GM18511 (cell line): ENCODE measurements at regions not wholly inside any gene's neighbourhood (a gene's known extent, or its start where the extent isn't known, plus 50 kb on each side); places are given as distances from the start of the nearest gene placed in this dataset.

Source experiments
- ATAC-seq: cut with Tn5 transposase; IDR thresholded peaks from one replicate; pipeline ENCODE4 v1.9.1; 2021; ENCODE audit warnings: mild to moderate bottlenecking, moderate library complexity; ENCODE audit not compliant: unreplicated experiment

- no peak for ATAC-seq
Measured at GRCh38 chr4:138670681-138671080, 344.9 kb upstream of the NOCT start.

- peak; percentile 52 for ATAC-seq
Measured at GRCh38 chr4:138669479-138670315, 345.9 kb upstream of the NOCT start.

DNA sequence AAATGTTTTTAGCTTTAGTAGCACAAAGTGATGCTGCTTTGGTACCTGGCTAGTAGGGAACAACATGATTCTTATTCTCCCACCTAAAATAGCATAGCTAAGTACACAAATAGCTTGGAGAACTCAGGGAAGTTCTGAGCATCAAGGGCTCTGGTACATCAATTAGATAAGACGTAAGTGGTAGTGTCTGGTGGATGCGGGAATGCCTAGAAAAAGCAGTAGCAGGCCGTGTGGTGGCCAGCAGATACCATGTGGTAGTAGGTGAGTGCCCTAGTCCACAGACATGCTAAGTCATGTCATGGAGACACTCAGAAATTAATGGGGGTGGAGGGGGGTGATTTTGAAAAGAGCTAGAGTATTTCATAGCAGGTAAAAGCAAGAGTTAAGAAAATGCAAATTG lies 347.3 kb upstream of the NOCT start:
- ATAC-seq, result no peak

GRCh38 chr4:138666366-138666765 lies 349.2 kb upstream of the NOCT start:
- no peak for ATAC-seq

DNA sequence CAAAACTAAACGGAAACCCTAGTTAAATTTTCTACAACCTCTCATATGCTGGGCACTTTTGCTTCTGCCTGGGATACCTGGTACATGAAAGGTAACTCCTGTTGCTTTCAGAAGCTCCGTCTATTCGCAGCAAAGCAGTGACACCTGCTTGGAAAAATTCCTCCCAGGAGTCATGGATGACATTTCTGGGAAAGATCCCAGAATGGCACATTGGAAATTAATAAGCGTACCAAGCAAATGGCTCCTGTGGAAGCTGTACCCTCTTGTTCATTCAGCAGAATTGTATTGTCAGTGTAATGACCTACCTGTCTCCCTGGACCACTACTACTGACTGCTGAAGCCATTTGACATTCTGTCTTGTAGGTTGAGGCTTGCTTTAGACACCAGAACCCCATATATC lies 349.7 kb upstream of the NOCT start:
- no peak for ATAC-seq

DNA sequence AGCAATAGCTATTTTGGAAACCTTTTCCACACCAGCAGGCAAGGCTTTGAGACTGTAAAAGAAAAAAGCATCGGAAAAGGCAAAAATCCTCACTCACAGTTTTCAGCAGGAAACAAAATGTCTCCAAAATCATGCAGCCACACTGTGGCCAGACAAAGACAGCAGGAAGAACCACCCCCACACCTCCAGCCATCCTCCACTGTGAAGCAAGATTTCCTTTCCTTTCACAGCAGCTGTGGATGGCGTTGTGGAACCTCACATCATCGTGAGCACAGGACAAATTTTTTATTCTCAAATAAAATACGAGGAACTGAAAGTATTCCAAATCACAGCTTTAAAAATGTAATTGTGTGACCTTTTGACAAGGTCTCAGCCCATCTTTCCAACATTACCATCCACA lies 351.7 kb upstream of the NOCT start:
- no peak for ATAC-seq

DNA sequence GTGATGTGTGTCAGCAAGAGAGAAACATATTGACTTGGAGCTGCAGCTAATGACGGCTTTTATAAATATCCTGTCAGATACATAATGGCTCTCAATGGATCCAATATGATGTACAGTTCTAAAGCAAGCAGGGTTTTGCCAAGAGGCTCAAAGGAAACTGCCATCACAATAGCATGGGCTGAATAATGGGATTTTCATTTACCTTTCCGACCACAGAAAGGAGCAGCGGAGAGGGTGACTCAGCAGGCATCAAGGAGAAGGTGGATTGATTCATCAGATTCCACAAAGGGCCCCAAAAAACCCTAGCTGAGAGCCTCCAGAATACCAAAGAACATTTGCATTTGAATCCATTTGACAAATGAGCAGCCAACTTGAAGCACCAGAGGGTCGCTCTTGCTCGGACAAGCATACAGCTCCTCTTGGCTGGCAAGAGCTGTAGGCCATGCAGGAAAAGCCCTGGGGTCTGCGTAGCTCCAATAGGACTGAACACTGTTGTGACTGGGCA lies 355.7 kb upstream of the NOCT start:
- ATAC-seq, result no peak

DNA sequence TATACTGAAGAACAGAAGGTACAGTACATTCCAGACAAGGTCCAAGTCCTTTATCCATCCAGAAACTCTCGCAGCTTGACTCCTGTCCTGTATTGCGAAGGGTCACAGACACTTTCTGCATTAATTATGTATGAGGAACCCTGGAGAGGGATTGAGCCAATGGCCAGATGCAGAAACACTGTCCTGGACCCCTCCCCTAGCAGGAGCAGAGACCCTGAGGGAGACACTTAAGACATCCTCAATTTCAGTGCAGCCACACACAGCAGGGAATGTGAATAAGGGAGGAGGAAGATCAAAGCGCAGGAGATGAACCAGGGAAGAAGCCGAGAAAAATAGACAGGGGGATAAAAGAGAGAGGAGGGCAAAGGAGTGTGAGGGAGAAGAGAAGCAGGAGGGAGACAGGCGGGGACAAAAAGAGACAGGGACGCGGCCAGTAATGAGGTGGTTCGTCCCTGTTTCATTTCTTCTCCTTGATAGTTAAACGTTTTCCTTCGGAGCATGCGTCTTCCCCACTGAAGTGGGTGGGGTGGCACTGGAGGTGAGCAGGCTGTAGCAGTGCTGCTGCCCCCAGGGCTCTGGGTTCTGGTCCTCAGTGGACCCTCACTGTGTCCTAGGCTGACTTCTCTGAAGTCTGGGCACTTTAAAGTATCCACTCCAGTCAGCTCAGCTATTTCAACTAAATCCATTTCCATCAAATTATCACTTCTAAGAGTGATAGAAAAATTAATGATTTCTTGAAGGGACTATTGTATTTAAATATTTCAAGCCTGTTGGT lies 356.4 kb upstream of the NOCT start:
- no peak for ATAC-seq

DNA sequence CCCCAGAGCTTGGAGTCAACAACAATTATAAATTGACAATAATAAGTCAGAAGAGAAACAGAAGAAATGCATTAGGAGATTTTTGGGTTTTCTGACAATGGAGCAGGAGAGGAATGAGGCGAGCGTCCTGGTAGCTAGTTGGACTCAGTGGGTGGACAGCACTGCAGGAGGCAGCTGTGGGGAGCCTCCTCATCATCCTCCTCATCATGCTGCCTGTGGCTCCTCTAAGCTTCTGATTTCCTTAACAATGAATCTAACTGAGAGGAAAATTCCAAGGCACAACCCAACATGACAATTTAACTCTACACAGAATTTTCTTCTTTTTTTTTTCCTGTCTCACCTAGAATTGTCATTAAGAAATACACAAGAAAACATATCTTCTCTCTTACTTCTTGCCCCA lies 357.1 kb upstream of the NOCT start:
- no peak for ATAC-seq

- no peak for ATAC-seq
Measured at GRCh38 chr4:138656990-138657389, 358.6 kb upstream of the NOCT start.

DNA sequence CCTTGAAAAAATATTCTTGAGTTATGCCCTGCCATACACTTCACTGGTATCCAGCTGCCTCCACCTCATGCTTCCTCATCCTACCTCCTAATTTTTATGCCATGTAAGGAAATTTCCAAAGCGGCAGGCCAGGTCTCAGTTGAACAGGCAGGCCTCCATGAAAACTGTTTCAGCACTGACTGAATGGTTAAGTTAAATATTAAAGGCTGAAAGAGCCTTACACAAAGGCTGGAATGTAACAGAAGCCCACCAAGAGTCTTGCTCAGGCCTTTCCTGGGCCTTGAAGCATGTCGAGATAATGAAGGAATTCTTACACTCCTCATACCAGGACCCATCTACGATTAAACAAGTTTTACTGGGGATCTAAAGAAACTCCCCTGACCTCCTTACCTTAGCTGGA lies 359.6 kb upstream of the NOCT start:
- ATAC-seq, result no peak

DNA sequence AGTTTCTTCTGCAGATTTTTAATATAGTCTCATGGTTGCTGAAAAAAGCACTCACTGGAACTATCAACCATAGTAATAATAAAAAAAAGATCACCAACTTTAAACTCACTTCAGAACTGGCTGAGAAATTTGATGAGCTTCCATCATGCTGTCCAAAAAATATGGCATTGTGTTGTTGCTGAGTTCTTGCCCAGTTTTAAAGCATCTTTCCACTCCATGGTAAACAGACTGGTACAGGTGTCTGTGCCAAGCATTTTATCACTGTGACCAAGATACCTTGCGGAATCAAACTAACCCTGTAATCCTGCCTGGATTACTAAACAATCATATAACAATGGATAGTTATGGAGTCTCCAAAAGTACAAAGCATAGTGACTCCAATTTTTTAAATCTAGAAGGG lies 360.3 kb upstream of the NOCT start:
- no peak for ATAC-seq

- ATAC-seq, result peak; percentile 70
Measured at GRCh38 chr4:138650929-138651448, 364.6 kb upstream of the NOCT start.

DNA sequence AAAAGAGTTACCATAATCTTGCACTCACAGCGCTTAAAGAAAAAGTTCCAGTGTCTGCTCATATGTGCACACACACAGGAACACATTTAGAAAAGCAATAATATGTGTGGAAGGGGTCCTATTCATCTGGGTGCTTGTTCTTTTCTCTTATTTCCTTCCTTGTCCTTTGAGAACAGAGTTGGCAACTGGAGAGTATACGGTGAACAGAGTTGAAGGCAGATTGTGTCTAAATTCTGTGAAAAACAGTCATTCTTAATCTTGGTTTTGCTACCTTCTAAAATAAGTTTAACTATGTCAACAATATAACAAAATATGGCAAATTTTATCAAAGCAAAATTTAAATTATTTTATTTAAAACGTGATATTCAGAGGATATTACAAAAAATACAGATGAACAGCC lies 365.1 kb upstream of the NOCT start:
- ATAC-seq, result no peak

DNA sequence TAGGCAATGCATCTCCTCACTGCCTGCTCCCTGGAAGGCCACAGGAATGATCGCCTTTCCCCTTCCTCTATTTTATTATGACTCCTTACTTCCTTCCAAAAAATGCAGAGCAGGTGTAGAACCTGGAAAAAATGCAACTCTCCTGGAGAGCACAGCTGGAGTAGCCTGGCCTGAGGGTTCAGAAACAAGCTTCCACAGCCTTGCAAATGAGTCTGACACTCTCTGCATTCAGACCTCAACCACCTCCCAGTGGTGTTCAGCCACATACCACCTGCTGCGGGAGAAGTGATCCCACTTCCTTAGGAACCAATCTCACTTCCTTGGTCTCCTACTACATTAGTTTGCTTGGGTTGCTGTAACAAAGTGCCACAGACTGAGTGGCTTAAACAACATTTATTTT lies 368.1 kb upstream of the NOCT start:
- ATAC-seq, result no peak

GRCh38 chr4:138646383-138646782 lies 369.2 kb upstream of the NOCT start:
- ATAC-seq, result peak; percentile 63

GRCh38 chr4:138645289-138645688 lies 370.3 kb upstream of the NOCT start:
- no peak for ATAC-seq

- no peak for ATAC-seq
Measured at GRCh38 chr4:138644322-138644721, 371.3 kb upstream of the NOCT start.

DNA sequence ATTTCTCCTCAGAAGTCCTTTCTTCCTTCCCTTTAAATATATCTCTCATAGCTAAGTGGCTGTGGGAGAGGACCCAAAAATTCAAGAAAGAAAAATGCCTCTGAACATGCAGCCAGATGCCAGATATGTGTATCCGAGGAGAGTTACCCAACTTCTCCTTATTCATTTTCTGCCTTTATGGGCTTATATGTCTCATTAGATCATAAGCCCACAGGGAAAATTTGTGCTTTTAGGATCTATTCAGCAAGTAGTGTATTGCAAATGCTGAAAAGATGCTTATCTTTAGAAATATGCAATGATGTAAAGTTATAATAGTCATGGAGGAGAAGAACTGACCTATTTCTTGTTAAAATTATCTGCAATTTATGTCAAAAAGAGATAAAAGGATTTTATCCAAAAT lies 371.8 kb upstream of the NOCT start:
- no peak for ATAC-seq

DNA sequence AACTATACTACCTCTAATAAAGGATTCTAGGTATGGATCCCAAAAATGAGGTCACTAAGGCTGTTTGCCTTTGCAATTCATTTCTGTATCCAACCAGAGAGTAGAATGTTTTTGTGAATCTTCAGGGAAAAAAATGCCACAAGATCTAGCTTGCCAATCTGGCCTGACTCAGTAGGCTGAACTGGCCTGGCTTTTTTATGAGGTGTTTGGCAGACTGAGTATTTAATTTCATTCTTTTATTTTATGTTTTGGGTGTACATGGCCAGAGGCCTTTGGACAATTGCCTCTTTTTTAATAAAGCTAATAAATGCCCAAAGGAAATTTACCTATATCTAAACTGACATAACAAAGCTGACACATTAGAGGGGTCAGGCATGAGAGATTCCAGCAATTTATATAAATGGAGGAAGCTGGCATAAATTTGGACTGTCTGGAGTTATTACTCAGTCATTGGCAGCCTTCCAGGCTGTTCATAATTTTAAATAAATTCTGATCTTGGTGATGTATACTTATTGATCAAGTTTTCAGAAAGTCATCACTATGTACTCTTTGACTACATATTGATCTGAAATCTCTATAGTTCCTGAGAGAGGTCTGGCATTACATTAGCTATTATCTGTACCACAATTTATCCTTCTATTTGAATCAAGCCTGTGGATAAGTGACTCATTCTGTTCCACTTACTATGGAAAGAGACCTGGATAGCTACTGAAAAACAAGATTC lies 376.4 kb upstream of the NOCT start:
- no peak for ATAC-seq

DNA sequence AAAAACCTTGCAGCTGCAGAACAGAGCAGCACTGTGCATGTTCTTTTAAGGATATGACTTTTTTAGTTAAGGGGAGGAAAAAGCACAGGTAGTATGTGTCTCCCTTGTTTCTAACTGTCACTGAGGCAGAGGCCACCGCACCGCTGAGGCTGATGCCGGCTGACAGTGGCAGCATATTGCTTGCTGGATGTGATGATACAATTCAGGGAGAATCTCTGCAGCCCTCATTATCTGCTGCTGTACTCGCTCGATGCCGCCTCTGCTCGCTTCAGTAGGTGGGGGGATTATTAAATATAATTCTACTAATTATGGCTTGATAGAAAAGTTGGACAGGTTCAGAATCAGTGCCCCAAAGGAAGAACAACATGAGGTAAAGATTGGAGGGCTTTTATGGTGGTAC lies 378.8 kb upstream of the NOCT start:
- no peak for ATAC-seq
